ENCODE measurements at regions not wholly inside any gene's neighbourhood (a gene's known extent, or its start where the extent isn't known, plus 50 kb on each side); places are given as distances from the start of the nearest gene placed in this dataset.

DNA sequence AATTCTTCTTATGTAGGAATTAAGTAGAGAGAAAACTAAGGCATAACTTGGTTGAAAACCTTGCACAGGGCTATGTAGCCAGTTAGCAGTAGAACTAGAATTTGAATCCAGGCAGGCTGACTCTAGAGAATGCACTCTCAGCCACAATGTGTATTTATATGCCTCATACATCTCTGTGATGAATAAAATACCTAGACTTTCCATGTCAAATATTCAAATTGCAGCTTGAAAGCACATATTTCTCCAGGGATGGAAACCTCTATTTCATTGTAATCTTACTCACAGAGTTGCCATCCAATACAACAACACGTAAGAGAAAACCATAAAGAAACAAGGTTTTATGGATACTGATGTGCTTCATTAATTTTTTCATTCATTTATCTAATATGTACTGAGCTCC is 256.0 kb upstream of the FLRT2 start:
- no peak overlapping the region for H2AFZ ChIP-seq (ENCODE audit: insufficient read depth, low read depth, low read length, poor library complexity, severe bottlenecking)
- no peak overlapping the region for H3K27ac Mint-ChIP-seq
- no peaks in the 10 kb centered on the region for H3K9me3 ChIP-seq (replicated peaks in 1 of 2; ENCODE audit: control insufficient read depth in 1 of 2, insufficient read depth in 1 of 2, low read length in 2 of 2)
- no peak for DNase-seq
- H3K9me3 Mint-ChIP-seq: peaks cover 0 to 4% (median 2%) of the 10 kb centered on the region in 7 donors
- H3K27ac ChIP-seq (ENCODE audit: low read depth in 1 of 2, low read length in 2 of 2): no peak overlapping the region
- intact Hi-C loops (cut with micrococcal nuclease): no loop called here
- TF ChIP-seq, protein P1, sequence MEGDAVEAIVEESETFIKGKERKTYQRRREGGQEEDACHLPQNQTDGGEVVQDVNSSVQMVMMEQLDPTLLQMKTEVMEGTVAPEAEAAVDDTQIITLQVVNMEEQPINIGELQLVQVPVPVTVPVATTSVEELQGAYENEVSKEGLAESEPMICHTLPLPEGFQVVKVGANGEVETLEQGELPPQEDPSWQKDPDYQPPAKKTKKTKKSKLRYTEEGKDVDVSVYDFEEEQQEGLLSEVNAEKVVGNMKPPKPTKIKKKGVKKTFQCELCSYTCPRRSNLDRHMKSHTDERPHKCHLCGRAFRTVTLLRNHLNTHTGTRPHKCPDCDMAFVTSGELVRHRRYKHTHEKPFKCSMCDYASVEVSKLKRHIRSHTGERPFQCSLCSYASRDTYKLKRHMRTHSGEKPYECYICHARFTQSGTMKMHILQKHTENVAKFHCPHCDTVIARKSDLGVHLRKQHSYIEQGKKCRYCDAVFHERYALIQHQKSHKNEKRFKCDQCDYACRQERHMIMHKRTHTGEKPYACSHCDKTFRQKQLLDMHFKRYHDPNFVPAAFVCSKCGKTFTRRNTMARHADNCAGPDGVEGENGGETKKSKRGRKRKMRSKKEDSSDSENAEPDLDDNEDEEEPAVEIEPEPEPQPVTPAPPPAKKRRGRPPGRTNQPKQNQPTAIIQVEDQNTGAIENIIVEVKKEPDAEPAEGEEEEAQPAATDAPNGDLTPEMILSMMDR (IDR thresholded peaks at IDR 0.05): no peak
- H3K4me1 ChIP-seq (ENCODE audit: control insufficient read depth in 1 of 2, insufficient read depth in 2 of 2, low read length in 2 of 2): no peaks in the 10 kb centered on the region
- no peak overlapping the region for H3K4me3 ChIP-seq (replicated peaks in 1 of 3; ENCODE audit: low read depth in 2 of 3, low read length in 3 of 3)
- no peaks in the 10 kb centered on the region for H3K36me3 Mint-ChIP-seq
- H3K4me1 Mint-ChIP-seq: no peaks in the 10 kb centered on the region
- peaks cover 0 to 2% (median 0%) of the 10 kb centered on the region in 3 donors for H3K27me3 Mint-ChIP-seq (ENCODE audit: low read depth in 3 of 3)
- no peak overlapping the region for H3K4me2 ChIP-seq (replicated peaks; ENCODE audit: extremely low read depth, low read length, poor library complexity, severe bottlenecking)
- no peak overlapping the region for H3K4me3 Mint-ChIP-seq
- H4K20me1 ChIP-seq (ENCODE audit: insufficient read depth, low read length): no peaks in the 10 kb centered on the region
- H3K27me3 ChIP-seq (ENCODE audit: control insufficient read depth in 2 of 2, insufficient read depth in 2 of 2, low read length in 2 of 2): no peaks in the 10 kb centered on the region
- no peaks in the 10 kb centered on the region for H3K36me3 ChIP-seq (replicated peaks in 1 of 2; ENCODE audit: control insufficient read depth in 1 of 2, insufficient read depth in 2 of 2, low read length in 2 of 2)
- H3K79me2 ChIP-seq (ENCODE audit: insufficient read depth, low read length): no peaks in the 10 kb centered on the region
- H3K9ac ChIP-seq (ENCODE audit: insufficient read depth, low read length, poor library complexity, severe bottlenecking): no peak overlapping the region
- no CpG with 5 or more reads among the region's 1 CpG for WGBS (ENCODE audit: insufficient coverage)

DNA sequence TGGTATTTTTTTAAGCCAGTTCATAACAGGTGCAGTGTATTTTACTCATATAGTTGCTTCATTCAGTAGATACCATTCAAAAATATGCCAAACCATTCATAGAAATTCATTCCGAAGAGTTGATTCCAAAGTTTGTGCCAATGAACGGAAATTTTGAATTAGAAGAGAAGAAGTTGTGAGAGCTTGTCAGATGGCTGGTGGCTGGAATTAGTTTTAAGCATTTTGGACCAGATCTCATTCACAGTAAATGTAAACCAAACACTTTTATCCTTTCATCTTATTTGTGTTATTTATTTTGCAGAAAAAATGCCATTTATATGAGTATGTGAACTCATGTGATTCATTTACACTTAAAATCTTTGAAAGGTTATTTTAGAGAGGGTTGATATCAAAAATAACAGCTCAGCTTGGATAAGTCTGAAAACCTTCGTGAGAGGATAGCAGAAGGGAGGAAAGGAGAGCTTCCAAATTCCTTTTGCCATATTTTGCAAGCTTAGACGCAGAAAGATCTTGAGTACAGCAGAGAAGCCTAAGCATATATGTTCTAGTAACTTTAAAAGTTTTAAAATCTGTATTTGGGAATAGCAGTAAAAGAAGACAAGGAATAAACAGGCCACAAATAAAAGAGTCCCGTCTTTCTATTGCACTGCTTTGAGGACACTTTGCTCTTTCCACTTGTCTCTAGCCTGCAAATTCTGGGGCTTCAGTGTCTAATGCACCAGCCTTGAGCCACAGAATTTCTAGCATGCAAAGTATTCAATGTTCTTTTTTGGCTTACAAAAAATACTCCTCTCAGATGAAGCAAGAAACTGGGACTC is 253.6 kb upstream of the FLRT2 start:
- TF ChIP-seq, protein P1 (IDR thresholded peaks at IDR 0.05): no peak
- Histone ChIP-seq H3K4me2 (replicated peaks; ENCODE audit: extremely low read depth, low read length, poor library complexity, severe bottlenecking) (no peak overlapping the region), H2AFZ (ENCODE audit: insufficient read depth, low read depth, low read length, poor library complexity, severe bottlenecking) (no peak overlapping the region), H4K20me1 (ENCODE audit: insufficient read depth, low read length) (no peaks in the 10 kb centered on the region), H3K36me3 (replicated peaks in 1 of 2; ENCODE audit: control insufficient read depth in 1 of 2, insufficient read depth in 2 of 2, low read length in 2 of 2) (no peaks in the 10 kb centered on the region), H3K79me2 (ENCODE audit: insufficient read depth, low read length) (no peaks in the 10 kb centered on the region), H3K27me3 (ENCODE audit: control insufficient read depth in 2 of 2, insufficient read depth in 2 of 2, low read length in 2 of 2) (no peaks in the 10 kb centered on the region), H3K27ac (ENCODE audit: low read depth in 1 of 2, low read length in 2 of 2) (no peak overlapping the region), H3K9ac (ENCODE audit: insufficient read depth, low read length, poor library complexity, severe bottlenecking) (no peak overlapping the region), H3K9me3 (replicated peaks in 1 of 2; ENCODE audit: control insufficient read depth in 1 of 2, insufficient read depth in 1 of 2, low read length in 2 of 2) (no peaks in the 10 kb centered on the region), H3K4me3 (replicated peaks in 1 of 3; ENCODE audit: low read depth in 2 of 3, low read length in 3 of 3) (no peak overlapping the region), H3K4me1 (ENCODE audit: control insufficient read depth in 1 of 2, insufficient read depth in 2 of 2, low read length in 2 of 2) (no peaks in the 10 kb centered on the region)
- no peaks in the 10 kb centered on the region for H3K36me3 Mint-ChIP-seq
- H3K27ac Mint-ChIP-seq: no peak overlapping the region
- H3K27me3 Mint-ChIP-seq (ENCODE audit: low read depth in 3 of 3): peaks cover 0 to 2% (median 0%) of the 10 kb centered on the region in 3 donors
- H3K9me3 Mint-ChIP-seq: peaks cover 0 to 2% (median 0%) of the 10 kb centered on the region in 7 donors
- no peaks in the 10 kb centered on the region for H3K4me1 Mint-ChIP-seq
- WGBS (ENCODE audit: insufficient coverage): 74% methylated on average over 2 of the region's 5 CpGs
- DNase-seq: no peak
- intact Hi-C loops (cut with micrococcal nuclease): no loop called here
- no peak overlapping the region for H3K4me3 Mint-ChIP-seq

Data from CD14-positive monocyte (primary cell).